ENCODE measurements at regions not wholly inside any gene's neighbourhood (a gene's known extent, or its start where the extent isn't known, plus 50 kb on each side); places are given as distances from the start of the nearest gene placed in this dataset.

GRCh38 chr4:30939684-30940083 is 219.5 kb downstream of the PCDH7 start:
- no peak for DNase-seq

DNA sequence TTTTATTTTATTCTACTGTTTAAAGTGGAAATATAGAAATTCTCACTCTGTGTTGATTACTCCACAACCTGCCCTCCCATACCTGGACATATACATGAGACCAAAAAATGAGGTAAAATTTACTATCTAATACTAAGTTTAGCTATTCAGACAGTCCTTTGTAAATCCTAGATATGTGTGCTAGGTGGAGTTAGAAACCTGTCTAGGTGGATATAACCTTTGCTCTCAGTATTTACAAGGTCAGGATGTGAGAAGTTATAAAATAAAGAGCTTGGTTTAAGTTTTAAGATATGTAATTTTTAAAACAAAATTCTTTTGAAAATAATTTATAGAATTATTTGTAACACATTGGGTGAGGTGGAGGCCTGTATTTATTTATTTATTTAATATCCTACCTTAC is 221.5 kb downstream of the PCDH7 start:
- no peak for DNase-seq

GRCh38 chr4:30943356-30943755 is 223.2 kb downstream of the PCDH7 start:
- DNase-seq = no peak

DNA sequence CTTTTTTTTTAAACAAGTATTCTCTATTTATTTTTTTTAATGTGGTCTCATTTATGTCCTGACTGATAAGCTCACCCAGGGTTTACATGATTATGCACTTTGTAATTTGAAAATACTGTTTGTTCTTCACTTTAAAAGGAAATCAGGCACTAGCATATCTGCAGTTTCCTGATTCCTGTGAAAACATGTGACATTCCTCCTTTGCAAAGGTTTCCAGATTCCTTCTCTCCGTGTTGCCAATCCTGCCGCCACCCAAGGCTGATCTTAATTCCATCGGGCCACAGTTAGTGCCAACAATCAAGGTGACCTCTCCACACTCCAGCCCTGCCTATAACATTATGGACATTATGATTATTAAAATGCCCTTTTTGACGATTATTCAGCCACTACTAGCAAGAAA is 225.4 kb downstream of the PCDH7 start:
- no peak for DNase-seq

GRCh38 chr4:30946288-30946687 is 226.1 kb downstream of the PCDH7 start:
- DNase-seq = no peak

DNA sequence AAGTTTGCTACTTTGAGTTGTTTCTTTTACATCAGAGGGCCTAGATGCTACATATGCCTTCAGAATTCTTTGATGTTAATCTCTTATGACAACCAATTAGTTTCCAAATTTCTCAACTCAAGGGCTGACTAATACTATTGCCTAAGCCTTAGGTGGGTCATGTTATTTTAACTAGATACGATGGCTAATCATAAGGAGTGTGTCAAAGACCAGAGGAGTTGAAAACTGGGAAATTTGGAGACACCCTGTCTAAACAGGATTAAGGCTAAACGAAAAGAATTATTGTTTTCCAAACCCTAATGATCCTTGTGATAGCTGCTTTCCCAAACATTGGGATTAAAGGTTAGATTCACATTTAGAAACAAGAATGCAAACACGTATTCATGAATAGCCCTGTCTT is 228.5 kb downstream of the PCDH7 start:
- no peak for DNase-seq

- DNase-seq = no peak
Observed at GRCh38 chr4:30950737-30951136, 230.6 kb downstream of the PCDH7 start.

DNA sequence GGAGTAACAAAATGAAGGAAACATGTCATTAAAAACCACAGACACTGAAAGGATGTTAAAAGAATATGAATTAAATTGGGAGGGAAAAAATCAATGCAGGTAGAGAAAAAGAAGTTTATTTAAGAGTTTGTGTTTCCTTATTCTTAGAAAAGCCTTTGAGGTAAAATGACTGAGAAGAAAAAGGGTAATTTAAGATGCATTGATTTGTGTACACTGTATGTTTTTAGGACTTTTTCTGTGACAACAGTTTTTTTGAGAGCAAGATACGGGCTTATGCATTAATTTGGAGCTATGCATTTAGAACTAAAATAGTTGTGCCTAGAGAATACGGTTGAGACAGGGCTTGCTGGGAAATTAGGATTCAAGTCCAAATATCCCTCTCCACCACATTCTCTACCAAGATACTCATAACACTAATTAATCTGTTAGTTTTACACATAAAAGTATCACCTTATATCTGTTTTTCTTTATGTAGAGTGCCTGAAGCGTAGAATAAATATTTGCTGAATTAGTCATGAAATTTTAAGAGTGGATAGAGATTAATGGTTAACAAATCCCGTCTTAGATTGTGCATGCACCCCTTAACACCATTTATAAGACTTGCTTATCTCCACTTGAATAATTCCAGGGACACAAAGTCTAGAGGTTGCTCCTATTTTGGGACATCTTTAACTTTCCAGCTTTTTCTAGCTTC is 232.5 kb downstream of the PCDH7 start:
- no peak for DNase-seq

GRCh38 chr4:30953799-30954198 is 233.6 kb downstream of the PCDH7 start:
- no peak for DNase-seq

- DNase-seq = no peak
Observed at GRCh38 chr4:30956916-30957315, 236.7 kb downstream of the PCDH7 start.

GRCh38 chr4:30957706-30958105 is 237.5 kb downstream of the PCDH7 start:
- peak; percentile 37 for DNase-seq

- DNase-seq = no peak
Observed at GRCh38 chr4:30959781-30960485, 239.8 kb downstream of the PCDH7 start.

DNA sequence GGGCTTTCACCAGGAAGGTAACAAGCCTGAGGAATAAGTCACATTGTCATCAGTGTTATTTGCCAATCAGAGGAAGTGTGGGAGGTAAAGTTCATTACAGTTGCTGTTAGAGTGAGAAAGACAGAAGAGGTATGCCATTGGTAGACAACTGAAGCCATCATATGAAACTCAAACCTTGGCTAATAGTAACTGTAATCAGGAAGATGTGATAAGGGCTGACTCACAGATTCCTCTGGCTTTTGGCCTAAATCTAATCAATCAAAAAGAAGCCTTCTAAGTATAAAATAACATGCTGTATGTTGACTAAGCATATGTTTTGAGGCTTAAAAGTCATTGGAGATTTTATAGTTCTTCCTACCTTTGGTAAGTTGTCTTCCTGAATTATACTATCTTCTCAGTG is 242.8 kb downstream of the PCDH7 start:
- no peak for DNase-seq

GRCh38 chr4:30968926-30969325 is 248.8 kb downstream of the PCDH7 start:
- DNase-seq = no peak

GRCh38 chr4:30972542-30972941 is 252.4 kb downstream of the PCDH7 start:
- no peak for DNase-seq

DNA sequence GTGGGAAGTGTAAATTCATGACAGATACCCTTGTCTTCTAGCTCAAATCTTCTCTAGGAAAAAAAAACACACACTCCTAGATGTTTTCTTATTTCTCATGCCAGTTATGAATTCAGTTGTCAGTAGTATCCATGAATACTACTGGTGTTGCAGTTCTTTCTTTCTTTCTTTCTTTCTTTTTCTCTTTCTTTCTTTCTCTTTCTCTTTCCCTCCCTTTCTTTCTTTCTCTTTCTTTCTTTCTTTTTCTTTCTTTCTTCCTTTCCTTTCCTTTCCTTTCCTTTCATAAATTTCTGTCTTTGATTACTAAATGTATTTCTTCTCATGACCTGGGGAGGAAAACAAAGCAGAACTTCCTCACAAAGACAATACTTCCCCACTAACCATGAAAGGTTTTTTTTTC is 253.8 kb downstream of the PCDH7 start:
- no peak for DNase-seq

GRCh38 chr4:30979402-30979801 is 259.2 kb downstream of the PCDH7 start:
- no peak for DNase-seq

DNA sequence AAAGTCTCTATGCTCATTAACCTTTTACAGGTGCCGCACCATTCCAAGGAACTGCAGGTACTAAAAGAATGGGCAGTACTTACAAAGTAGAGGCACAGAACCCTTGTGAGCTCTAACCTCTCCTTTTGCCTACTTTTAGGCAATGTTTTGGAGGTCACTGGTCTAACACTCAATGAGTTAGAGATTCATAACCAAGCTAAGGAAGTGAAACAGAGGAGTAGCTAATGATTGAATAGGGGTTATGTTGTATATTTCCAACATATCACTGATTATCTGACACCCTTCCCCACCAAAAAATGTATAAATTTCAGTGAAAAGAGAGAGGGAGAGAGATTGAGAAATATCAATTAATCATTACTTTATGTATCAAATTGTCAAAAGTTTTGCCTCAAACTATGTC is 269.3 kb downstream of the PCDH7 start:
- DNase-seq = no peak

- no peak for DNase-seq
Observed at GRCh38 chr4:30996841-30997240, 276.7 kb downstream of the PCDH7 start.

GRCh38 chr4:31005037-31005436 is 284.9 kb downstream of the PCDH7 start:
- DNase-seq = no peak

DNA sequence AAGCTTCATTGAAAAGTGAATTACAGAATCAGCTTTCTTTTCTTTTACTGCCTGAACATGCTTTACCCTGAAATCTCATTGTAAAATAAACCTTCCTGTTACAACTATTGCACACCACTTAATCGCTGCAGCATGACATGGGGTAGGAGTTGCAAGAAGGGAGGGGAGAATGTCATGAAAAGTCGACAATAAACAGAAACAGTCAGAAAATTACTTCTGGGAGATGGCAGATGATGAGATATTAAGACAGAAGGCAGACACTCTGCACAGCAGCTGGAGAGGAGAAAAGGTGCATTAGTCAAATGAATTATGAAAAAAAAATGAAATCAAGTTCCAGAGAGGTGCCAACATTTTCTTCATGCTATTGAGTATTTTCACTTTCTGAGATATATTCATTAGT is 287.7 kb downstream of the PCDH7 start:
- no peak for DNase-seq

- DNase-seq = no peak
Observed at GRCh38 chr4:31009926-31010325, 289.8 kb downstream of the PCDH7 start.

- DNase-seq = no peak
Observed at GRCh38 chr4:31015123-31015522, 295.0 kb downstream of the PCDH7 start.

All from muscle of arm (tissue), 1 donor.